HCT116 (cell line): ENCODE measurements at regions not wholly inside any gene's neighbourhood (a gene's known extent, or its start where the extent isn't known, plus 50 kb on each side); places are given as distances from the start of the nearest gene placed in this dataset.

ENCODE experiments used
- ATAC-seq: fragments of 200-7000 bp; cut with Tn5 transposase; 2 replicates; pipeline ENCODE4 v1.9.1; 2020; ENCODE audit warnings: mild to moderate bottlenecking, moderate library complexity
- BruUV-seq: library from RNA; stranded (reverse); fragments of 400-500 nt; replicated peaks from 2 replicates; lab custom pipeline; 2021; lab: Mats Ljungman, UMichigan
- CTCF ChIA-PET: fragments of 300-600 bp; sonication (Branson Sonifier 250); formaldehyde crosslinking; loops from one replicate; lab custom pipeline; 2021; ENCODE audit warnings: antibody characterized with exemption; lab: Charles Lee
- POLR2A ChIA-PET: fragments of 300-600, 350-600 bp; sonication (Branson Sonifier 250); formaldehyde crosslinking; loops from one replicate; lab custom pipeline; 2021; ENCODE audit warnings: antibody characterized with exemption; lab: Charles Lee
- RAD21 ChIA-PET, 2 experiments: fragments of 300-600 bp; sonication (Branson Sonifier 250); formaldehyde crosslinking; loops; one replicate each; lab custom pipeline; 2023; ENCODE audit warnings: low total read pairs in 2 of 2; ENCODE audit not compliant: uncharacterized antibody in 2 of 2, unreplicated experiment in 2 of 2, low non-redundant PET in 1 of 2; lab: Charles Lee
- DNase-seq: peaks from one replicate; pipeline ENCODE4 v3.0.0-alpha.2; 2010; ENCODE audit warnings: low read depth, low spot score
- H2AFZ ChIP-seq: fragments of 200-600 bp; shearing (Covaris generic), sonication (generic); 2 replicates; pipeline ENCODE4 v1.6.1; 2017; ENCODE audit warnings: low read depth, mixed run types, mixed read lengths, antibody characterized with exemption, low read length; ENCODE audit not compliant: poor library complexity, severe bottlenecking
- H3K27ac ChIP-seq: 2 replicates; pipeline ENCODE4 v1.5.1; 2012; ENCODE audit warnings: low read depth, low read length
- H3K27me3 ChIP-seq: fragments of 200-600 bp; sonication (generic); 2 replicates; pipeline ENCODE4 v1.6.1; 2016; ENCODE audit warnings: mixed run types, low read length, mixed read lengths; ENCODE audit not compliant: insufficient read depth
- H3K36me3 ChIP-seq, 2 experiments: fragments of 200-500 bp in 1 of 2; fragments of 200-600 bp in 1 of 2; sonication (Bioruptor generic) in 1 of 2; sonication (generic) in 1 of 2; 2 replicates each; pipeline versions ENCODE4 v1.5.1 to v1.6.1; 2014 to 2016; ENCODE audit warnings: low read length in 2 of 2, inconsistent platforms in 1 of 2, mixed read lengths in 1 of 2, mixed run types in 1 of 2; ENCODE audit not compliant: insufficient read depth in 2 of 2, control insufficient read depth in 1 of 2
- H3K4me1 ChIP-seq, 2 experiments: fragments of 200-600 bp in 1 of 2; sonication (generic) in 1 of 2; 2 replicates each; pipeline versions ENCODE4 v1.5.1 to v1.6.1; 2012 to 2017; ENCODE audit warnings: low read length in 2 of 2, inconsistent platforms in 1 of 2, mild to moderate bottlenecking in 1 of 2, mixed read lengths in 1 of 2, mixed run types in 1 of 2, moderate library complexity in 1 of 2; ENCODE audit not compliant: insufficient read depth in 2 of 2, control insufficient read depth in 1 of 2
- H3K4me2 ChIP-seq: fragments of 200-600 bp; sonication (generic); 2 replicates; pipeline ENCODE4 v1.6.1; 2017; ENCODE audit warnings: mixed run types, low read length, mixed read lengths
- H3K4me3 ChIP-seq, 2 experiments: fragments of 200-600 bp in 1 of 2; sonication (generic) in 1 of 2; replicated peaks in 1 of 2; 2 replicates each; pipeline ENCODE4 v1.5.1; 2011 to 2016; ENCODE audit warnings: low read length in 2 of 2, control low read depth in 1 of 2, low read depth in 1 of 2, mild to moderate bottlenecking in 1 of 2, mixed read lengths in 1 of 2, mixed run types in 1 of 2
- H3K79me2 ChIP-seq: fragments of 200-600 bp; sonication (generic); 2 replicates; pipeline ENCODE4 v1.6.1; 2017; ENCODE audit warnings: mild to moderate bottlenecking, mixed run types, low read length, moderate library complexity, mixed read lengths; ENCODE audit not compliant: insufficient read depth
- H3K9ac ChIP-seq: fragments of 200-600 bp; sonication (generic); 2 replicates; pipeline ENCODE4 v1.6.1; 2016; ENCODE audit warnings: low read length, mixed read lengths
- H3K9me2 ChIP-seq: fragments of 200-600 bp; sonication (generic), shearing (Covaris generic); 2 replicates; pipeline ENCODE4 v1.6.1; 2017; ENCODE audit warnings: mixed run types, mild to moderate bottlenecking, moderate library complexity; ENCODE audit not compliant: insufficient read depth
- H3K9me3 ChIP-seq, 2 experiments: fragments of 200-500 bp in 1 of 2; fragments of 200-600 bp in 1 of 2; sonication (Bioruptor generic) in 1 of 2; sonication (generic) in 1 of 2; 2 replicates each; pipeline ENCODE4 v1.6.1; 2014 to 2017; ENCODE audit warnings: low read length in 2 of 2, mixed read lengths in 2 of 2, inconsistent platforms in 1 of 2, low read depth in 1 of 2, mild to moderate bottlenecking in 1 of 2, mixed run types in 1 of 2, moderate library complexity in 1 of 2; ENCODE audit not compliant: control insufficient read depth in 1 of 2, insufficient read depth in 1 of 2
- H4K20me1 ChIP-seq: fragments of 200-600 bp; sonication (generic), shearing (Covaris generic); 2 replicates; pipeline ENCODE4 v1.6.1; 2017; ENCODE audit warnings: mixed run types, mild to moderate bottlenecking, moderate library complexity; ENCODE audit not compliant: insufficient read depth
- ELF1 ChIP-seq: IDR thresholded peaks from 2 replicates; pipeline ENCODE4 v1.6.1; 2012; ENCODE audit warnings: low read depth, borderline replicate concordance
- EZH2phosphoT487 ChIP-seq: fragments of 200-600 bp; IDR thresholded peaks from 2 replicates; pipeline ENCODE4 v1.6.1; 2018; ENCODE audit warnings: antibody characterized with exemption, borderline replicate concordance
- POLR2A ChIP-seq: IDR thresholded peaks from 2 replicates; pipeline ENCODE4 v1.7.0; 2011; ENCODE audit warnings: borderline replicate concordance; ENCODE audit not compliant: insufficient read depth, insufficient read length; ENCODE audit errors: extremely low read depth
- ZBTB33 ChIP-seq: IDR thresholded peaks from 2 replicates; pipeline ENCODE4 v1.6.1; 2011; ENCODE audit warnings: mild to moderate bottlenecking, low read length, moderate library complexity; ENCODE audit not compliant: insufficient replicate concordance; ENCODE audit errors: extremely low read depth
- intact Hi-C: fragments of 100-400 bp; cut with micrococcal nuclease; formaldehyde crosslinking; loops from 2 replicates; pipeline ENCODE4 v1.10.0; 2022

GRCh38 chr6:140806431-140806830 is 1326.3 kb upstream of the GJE1 start:
- no peak for DNase-seq
- no peaks in the 10 kb centered on the region for H3K9me2 ChIP-seq
- POLR2A ChIA-PET, result interaction anchor here (0.7 kb wide), 1 partner anchor 342 kb away, joined by 4 read pairs; no protein-coding TSS in a partner anchor
- intact Hi-C loops, result no loop called here
- BruUV-seq, result no TSS peak
- no peak overlapping the region for H3K27ac ChIP-seq
- TF ChIP-seq ELF1, result no peak
- no peak for TF ChIP-seq EZH2phosphoT487
- no peak for TF ChIP-seq ZBTB33
- H3K27me3 ChIP-seq, result no peaks in the 10 kb centered on the region
- 0 out of 4 replicates have a peak, but pooled peaks cover 0 to under 1% of the 10 kb centered on the region in 2 experiments for H3K4me1 ChIP-seq
- no peaks in the 10 kb centered on the region for H4K20me1 ChIP-seq
- ATAC-seq, result no peak
- H3K4me3 ChIP-seq, result no peak overlapping the region
- no peaks in the 10 kb centered on the region for H3K9me3 ChIP-seq
- H2AFZ ChIP-seq, result no peak overlapping the region
- RAD21 ChIA-PET, result no interaction called here
- no peaks in the 10 kb centered on the region for H3K79me2 ChIP-seq
- no peak overlapping the region for H3K9ac ChIP-seq
- no peaks in the 10 kb centered on the region for H3K36me3 ChIP-seq
- CTCF ChIA-PET, result no interaction called here
- no peak overlapping the region for H3K4me2 ChIP-seq

DNA sequence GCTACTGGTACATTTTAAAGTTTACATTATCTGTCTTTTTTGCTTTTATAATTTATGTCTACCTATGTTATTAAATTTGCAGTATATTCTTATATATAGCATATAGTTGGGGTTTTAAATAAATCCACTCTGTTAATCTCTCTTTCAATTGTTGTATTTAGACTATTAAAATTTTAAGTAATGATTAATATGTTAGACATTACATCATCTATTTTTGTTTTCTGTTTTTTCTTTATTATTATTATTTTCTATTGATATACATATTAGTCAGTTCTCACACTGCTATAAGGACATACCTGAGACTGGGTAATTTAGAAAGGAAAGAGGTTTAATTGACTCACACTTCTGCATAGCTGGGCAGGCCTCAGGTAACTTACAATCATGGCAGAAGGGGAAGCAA is 1338.2 kb upstream of the GJE1 start:
- no peaks in the 10 kb centered on the region for H3K79me2 ChIP-seq
- no peaks in the 10 kb centered on the region for H3K36me3 ChIP-seq
- ATAC-seq (no peak), DNase-seq (no peak)
- CTCF ChIA-PET, result no interaction called here
- no peaks in the 10 kb centered on the region for H4K20me1 ChIP-seq
- no peak overlapping the region for H3K4me2 ChIP-seq
- POLR2A ChIA-PET, result no interaction called here
- H3K9me3 ChIP-seq, result no peaks in the 10 kb centered on the region
- BruUV-seq, result no TSS peak
- no peak overlapping the region for H2AFZ ChIP-seq
- H3K27ac ChIP-seq, result no peak overlapping the region
- no peak overlapping the region for H3K4me3 ChIP-seq
- intact Hi-C loops, result no loop called here
- no peak for TF ChIP-seq POLR2A
- H3K9me2 ChIP-seq, result no peaks in the 10 kb centered on the region
- H3K9ac ChIP-seq, result no peak overlapping the region
- H3K27me3 ChIP-seq, result no peaks in the 10 kb centered on the region
- RAD21 ChIA-PET, result no interaction called here
- H3K4me1 ChIP-seq, result no peaks in the 10 kb centered on the region
